ENCODE measurements at regions not wholly inside any gene's neighbourhood (a gene's known extent, or its start where the extent isn't known, plus 50 kb on each side); places are given as distances from the start of the nearest gene placed in this dataset.
A peak's percentile ranks its signal among the peaks of the same experiment; 100 is the strongest.
"Not testable (repeated sequence)": the region's sequence is repeated elsewhere in the genome, so short reads cannot be mapped to it uniquely, and the experiment has no call there.

- in situ Hi-C loops (cut with HindIII; ENCODE audit: low pct_unique_long_range_greater_than_20kb, low sequenced_read_pairs); DNase-seq (ENCODE audit: low read depth, low spot score): not testable (repeated sequence)
These were observed 583.8 kb downstream of the TBC1D22A start for GRCh38 chr22:47346287-47346686.

GRCh38 chr22:47345025-47345424 is 582.6 kb downstream of the TBC1D22A start:
- in situ Hi-C loops (cut with HindIII; ENCODE audit: low pct_unique_long_range_greater_than_20kb, low sequenced_read_pairs) = no loop called here
- no peak for DNase-seq (ENCODE audit: low read depth, low spot score)

GRCh38 chr22:47344414-47344813 is 582.0 kb downstream of the TBC1D22A start:
- in situ Hi-C loops (cut with HindIII; ENCODE audit: low pct_unique_long_range_greater_than_20kb, low sequenced_read_pairs) = no loop called here
- no peak for DNase-seq (ENCODE audit: low read depth, low spot score)

GRCh38 chr22:47343611-47344010 is 581.2 kb downstream of the TBC1D22A start:
- DNase-seq (ENCODE audit: low read depth, low spot score) = no peak
- in situ Hi-C loops (cut with HindIII; ENCODE audit: low pct_unique_long_range_greater_than_20kb, low sequenced_read_pairs) = no loop called here

GRCh38 chr22:47342446-47342845 is 580.0 kb downstream of the TBC1D22A start:
- in situ Hi-C loops (cut with HindIII; ENCODE audit: low pct_unique_long_range_greater_than_20kb, low sequenced_read_pairs) = no loop called here
- DNase-seq (ENCODE audit: low read depth, low spot score) = no peak

GRCh38 chr22:47341464-47341863 is 579.0 kb downstream of the TBC1D22A start:
- in situ Hi-C loops (cut with HindIII; ENCODE audit: low pct_unique_long_range_greater_than_20kb, low sequenced_read_pairs) = no loop called here

GRCh38 chr22:47340851-47341436 is 578.5 kb downstream of the TBC1D22A start:
- in situ Hi-C loops (cut with HindIII; ENCODE audit: low pct_unique_long_range_greater_than_20kb, low sequenced_read_pairs) = no loop called here
- no peak for DNase-seq (ENCODE audit: low read depth, low spot score)

More at GRCh38 chr22:47341464-47341863, 579.0 kb downstream of the TBC1D22A start:
- no peak for DNase-seq (ENCODE audit: low read depth, low spot score)

GRCh38 chr22:47337161-47337621 is 574.7 kb downstream of the TBC1D22A start:
- DNase-seq (ENCODE audit: low read depth, low spot score) = peak; percentile 36

GRCh38 chr22:47335958-47336357 is 573.5 kb downstream of the TBC1D22A start:
- in situ Hi-C loops (cut with HindIII; ENCODE audit: low pct_unique_long_range_greater_than_20kb, low sequenced_read_pairs) = no loop called here
- no peak for DNase-seq (ENCODE audit: low read depth, low spot score)

More at GRCh38 chr22:47337161-47337621, 574.7 kb downstream of the TBC1D22A start:
- in situ Hi-C loops (cut with HindIII; ENCODE audit: low pct_unique_long_range_greater_than_20kb, low sequenced_read_pairs) = no loop called here

GRCh38 chr22:47335460-47335859 is 573.0 kb downstream of the TBC1D22A start:
- DNase-seq (ENCODE audit: low read depth, low spot score) = no peak
- in situ Hi-C loops (cut with HindIII; ENCODE audit: low pct_unique_long_range_greater_than_20kb, low sequenced_read_pairs) = no loop called here

- in situ Hi-C loops (cut with HindIII; ENCODE audit: low pct_unique_long_range_greater_than_20kb, low sequenced_read_pairs) = no loop called here
- no peak for DNase-seq (ENCODE audit: low read depth, low spot score)
These were observed 572.2 kb downstream of the TBC1D22A start for GRCh38 chr22:47334601-47335000.

GRCh38 chr22:47333625-47334024 is 571.2 kb downstream of the TBC1D22A start:
- in situ Hi-C loops (cut with HindIII; ENCODE audit: low pct_unique_long_range_greater_than_20kb, low sequenced_read_pairs) = no loop called here
- peak; percentile 41 for DNase-seq (ENCODE audit: low read depth, low spot score)

- in situ Hi-C loops (cut with HindIII; ENCODE audit: low pct_unique_long_range_greater_than_20kb, low sequenced_read_pairs) = no loop called here
- no peak for DNase-seq (ENCODE audit: low read depth, low spot score)
These were observed 570.0 kb downstream of the TBC1D22A start for GRCh38 chr22:47332246-47332980.

- in situ Hi-C loops (cut with HindIII; ENCODE audit: low pct_unique_long_range_greater_than_20kb, low sequenced_read_pairs) = no loop called here
- DNase-seq (ENCODE audit: low read depth, low spot score) = no peak
These were observed 569.3 kb downstream of the TBC1D22A start for GRCh38 chr22:47331750-47332149.

- in situ Hi-C loops (cut with HindIII; ENCODE audit: low pct_unique_long_range_greater_than_20kb, low sequenced_read_pairs) = no loop called here
- DNase-seq (ENCODE audit: low read depth, low spot score) = no peak
These were observed 567.5 kb downstream of the TBC1D22A start for GRCh38 chr22:47329727-47330650.

GRCh38 chr22:47328550-47329243 is 566.2 kb downstream of the TBC1D22A start:
- in situ Hi-C loops (cut with HindIII; ENCODE audit: low pct_unique_long_range_greater_than_20kb, low sequenced_read_pairs) = no loop called here
- DNase-seq (ENCODE audit: low read depth, low spot score) = peak; percentile 16

GRCh38 chr22:47327241-47327640 is 564.8 kb downstream of the TBC1D22A start:
- in situ Hi-C loops (cut with HindIII; ENCODE audit: low pct_unique_long_range_greater_than_20kb, low sequenced_read_pairs) = no loop called here
- DNase-seq (ENCODE audit: low read depth, low spot score) = no peak

- in situ Hi-C loops (cut with HindIII; ENCODE audit: low pct_unique_long_range_greater_than_20kb, low sequenced_read_pairs) = no loop called here
These were observed 562.8 kb downstream of the TBC1D22A start for GRCh38 chr22:47325249-47325648.

More at GRCh38 chr22:47325249-47325648, 562.8 kb downstream of the TBC1D22A start:
- DNase-seq (ENCODE audit: low read depth, low spot score) = no peak

All from SK-MEL-5 (cell line).